HCT116 (cell line): ENCODE measurements at regions not wholly inside any gene's neighbourhood (a gene's known extent, or its start where the extent isn't known, plus 50 kb on each side); places are given as distances from the start of the nearest gene placed in this dataset.

Experiments used
- CBX3 ChIP-seq: IDR thresholded peaks from 2 replicates; pipeline ENCODE4 v1.6.1; 2012; ENCODE audit warnings: low read depth
- EGR1 ChIP-seq: IDR thresholded peaks from 2 replicates; pipeline ENCODE4 v1.6.1; 2012; ENCODE audit warnings: low read depth
- EZH2 ChIP-seq: fragments of 200-600 bp; sonication (generic); IDR thresholded peaks from 2 replicates; pipeline ENCODE4 v1.6.1; 2017; ENCODE audit warnings: antibody characterized with exemption, mixed run types
- EZH2phosphoT487 ChIP-seq: fragments of 200-600 bp; IDR thresholded peaks from 2 replicates; pipeline ENCODE4 v1.6.1; 2018; ENCODE audit warnings: antibody characterized with exemption, borderline replicate concordance
- JUND ChIP-seq: IDR thresholded peaks from 2 replicates; pipeline ENCODE4 v1.6.1; 2012
- POLR2A ChIP-seq: IDR thresholded peaks from 2 replicates; pipeline ENCODE4 v1.7.0; 2011; ENCODE audit warnings: borderline replicate concordance; ENCODE audit not compliant: insufficient read depth, insufficient read length; ENCODE audit errors: extremely low read depth
- RAD21 ChIP-seq: IDR thresholded peaks from 2 replicates; pipeline ENCODE4 v1.6.1; 2012; ENCODE audit warnings: low read depth, mild to moderate bottlenecking
- SP1 ChIP-seq: IDR thresholded peaks from 2 replicates; pipeline ENCODE4 v1.6.1; 2012; ENCODE audit warnings: low read depth
- YY1 ChIP-seq: IDR thresholded peaks from 2 replicates; pipeline ENCODE4 v1.6.1; 2011; ENCODE audit warnings: low read length, low read depth, moderate library complexity, mild to moderate bottlenecking; ENCODE audit not compliant: insufficient replicate concordance; ENCODE audit errors: extremely low read depth
- TF ChIP-seq, protein P1 (sequence below), 3 experiments: fragments of 200-600 bp in 1 of 3; sonication (generic) in 1 of 3; IDR thresholded peaks in 2 of 3; conservative IDR thresholded peaks in 1 of 3; 2 replicates each; pipeline ENCODE4 v1.5.1; 2012 to 2017; ENCODE audit warnings: low read depth in 2 of 3, low read length in 2 of 3, antibody characterized with exemption in 1 of 3, borderline replicate concordance in 1 of 3, control low read depth in 1 of 3, mild to moderate bottlenecking in 1 of 3, mixed read lengths in 1 of 3, mixed run types in 1 of 3, moderate library complexity in 1 of 3; ENCODE audit not compliant: insufficient read depth in 1 of 3
- TF ChIP-seq, protein P2 (sequence below): IDR thresholded peaks from 2 replicates; pipeline ENCODE4 v1.6.1; 2011; ENCODE audit warnings: mild to moderate bottlenecking, low read length, moderate library complexity; ENCODE audit not compliant: insufficient replicate concordance; ENCODE audit errors: extremely low read depth
- TF ChIP-seq, protein P3 (sequence below): IDR thresholded peaks from 2 replicates; pipeline ENCODE4 v1.6.1; 2012
- TF ChIP-seq, protein P4 (sequence below): IDR thresholded peaks from 2 replicates; pipeline ENCODE4 v1.6.1; 2012; ENCODE audit warnings: low read depth

DNA sequence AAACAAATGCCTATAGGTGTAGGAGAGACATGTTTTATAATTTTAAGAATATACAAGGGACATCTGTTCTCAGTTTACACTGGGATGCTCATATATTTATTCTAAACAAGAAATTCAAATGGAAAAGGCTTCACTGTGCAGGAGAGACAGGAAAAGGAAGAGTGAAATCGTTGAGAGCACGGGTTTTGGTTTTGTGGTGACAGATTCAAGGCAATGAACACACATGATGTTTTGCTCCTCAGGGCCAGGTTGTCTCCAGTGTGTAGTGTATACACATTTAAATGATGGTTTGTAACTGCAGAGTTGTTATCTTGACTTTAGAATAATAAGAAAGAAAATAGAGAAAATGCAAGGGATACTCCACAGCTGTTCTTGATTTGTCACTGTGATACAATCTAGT lies 73.7 kb downstream of the S1PR1 start:
- TF ChIP-seq, protein P1, sequence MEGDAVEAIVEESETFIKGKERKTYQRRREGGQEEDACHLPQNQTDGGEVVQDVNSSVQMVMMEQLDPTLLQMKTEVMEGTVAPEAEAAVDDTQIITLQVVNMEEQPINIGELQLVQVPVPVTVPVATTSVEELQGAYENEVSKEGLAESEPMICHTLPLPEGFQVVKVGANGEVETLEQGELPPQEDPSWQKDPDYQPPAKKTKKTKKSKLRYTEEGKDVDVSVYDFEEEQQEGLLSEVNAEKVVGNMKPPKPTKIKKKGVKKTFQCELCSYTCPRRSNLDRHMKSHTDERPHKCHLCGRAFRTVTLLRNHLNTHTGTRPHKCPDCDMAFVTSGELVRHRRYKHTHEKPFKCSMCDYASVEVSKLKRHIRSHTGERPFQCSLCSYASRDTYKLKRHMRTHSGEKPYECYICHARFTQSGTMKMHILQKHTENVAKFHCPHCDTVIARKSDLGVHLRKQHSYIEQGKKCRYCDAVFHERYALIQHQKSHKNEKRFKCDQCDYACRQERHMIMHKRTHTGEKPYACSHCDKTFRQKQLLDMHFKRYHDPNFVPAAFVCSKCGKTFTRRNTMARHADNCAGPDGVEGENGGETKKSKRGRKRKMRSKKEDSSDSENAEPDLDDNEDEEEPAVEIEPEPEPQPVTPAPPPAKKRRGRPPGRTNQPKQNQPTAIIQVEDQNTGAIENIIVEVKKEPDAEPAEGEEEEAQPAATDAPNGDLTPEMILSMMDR (IDR thresholded peaks at IDR 0.05 in 2 of 3, conservative IDR thresholded peaks at IDR 0.05 in 1 of 3; ENCODE audit: borderline replicate concordance in 1 of 3, insufficient read depth in 1 of 3, low read depth in 2 of 3, low read length in 2 of 3) = no peak
- TF ChIP-seq POLR2A (no peak), YY1 (no peak), SP1 (no peak), JUND (no peak), EZH2 (no peak), RAD21 (no peak), EZH2phosphoT487 (no peak), CBX3 (no peak), EGR1 (no peak)
- TF ChIP-seq, protein P2, sequence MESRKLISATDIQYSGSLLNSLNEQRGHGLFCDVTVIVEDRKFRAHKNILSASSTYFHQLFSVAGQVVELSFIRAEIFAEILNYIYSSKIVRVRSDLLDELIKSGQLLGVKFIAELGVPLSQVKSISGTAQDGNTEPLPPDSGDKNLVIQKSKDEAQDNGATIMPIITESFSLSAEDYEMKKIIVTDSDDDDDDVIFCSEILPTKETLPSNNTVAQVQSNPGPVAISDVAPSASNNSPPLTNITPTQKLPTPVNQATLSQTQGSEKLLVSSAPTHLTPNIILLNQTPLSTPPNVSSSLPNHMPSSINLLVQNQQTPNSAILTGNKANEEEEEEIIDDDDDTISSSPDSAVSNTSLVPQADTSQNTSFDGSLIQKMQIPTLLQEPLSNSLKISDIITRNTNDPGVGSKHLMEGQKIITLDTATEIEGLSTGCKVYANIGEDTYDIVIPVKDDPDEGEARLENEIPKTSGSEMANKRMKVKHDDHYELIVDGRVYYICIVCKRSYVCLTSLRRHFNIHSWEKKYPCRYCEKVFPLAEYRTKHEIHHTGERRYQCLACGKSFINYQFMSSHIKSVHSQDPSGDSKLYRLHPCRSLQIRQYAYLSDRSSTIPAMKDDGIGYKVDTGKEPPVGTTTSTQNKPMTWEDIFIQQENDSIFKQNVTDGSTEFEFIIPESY = no peak
- TF ChIP-seq, protein P3, sequence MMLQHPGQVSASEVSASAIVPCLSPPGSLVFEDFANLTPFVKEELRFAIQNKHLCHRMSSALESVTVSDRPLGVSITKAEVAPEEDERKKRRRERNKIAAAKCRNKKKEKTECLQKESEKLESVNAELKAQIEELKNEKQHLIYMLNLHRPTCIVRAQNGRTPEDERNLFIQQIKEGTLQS = no peak
- TF ChIP-seq, protein P4, sequence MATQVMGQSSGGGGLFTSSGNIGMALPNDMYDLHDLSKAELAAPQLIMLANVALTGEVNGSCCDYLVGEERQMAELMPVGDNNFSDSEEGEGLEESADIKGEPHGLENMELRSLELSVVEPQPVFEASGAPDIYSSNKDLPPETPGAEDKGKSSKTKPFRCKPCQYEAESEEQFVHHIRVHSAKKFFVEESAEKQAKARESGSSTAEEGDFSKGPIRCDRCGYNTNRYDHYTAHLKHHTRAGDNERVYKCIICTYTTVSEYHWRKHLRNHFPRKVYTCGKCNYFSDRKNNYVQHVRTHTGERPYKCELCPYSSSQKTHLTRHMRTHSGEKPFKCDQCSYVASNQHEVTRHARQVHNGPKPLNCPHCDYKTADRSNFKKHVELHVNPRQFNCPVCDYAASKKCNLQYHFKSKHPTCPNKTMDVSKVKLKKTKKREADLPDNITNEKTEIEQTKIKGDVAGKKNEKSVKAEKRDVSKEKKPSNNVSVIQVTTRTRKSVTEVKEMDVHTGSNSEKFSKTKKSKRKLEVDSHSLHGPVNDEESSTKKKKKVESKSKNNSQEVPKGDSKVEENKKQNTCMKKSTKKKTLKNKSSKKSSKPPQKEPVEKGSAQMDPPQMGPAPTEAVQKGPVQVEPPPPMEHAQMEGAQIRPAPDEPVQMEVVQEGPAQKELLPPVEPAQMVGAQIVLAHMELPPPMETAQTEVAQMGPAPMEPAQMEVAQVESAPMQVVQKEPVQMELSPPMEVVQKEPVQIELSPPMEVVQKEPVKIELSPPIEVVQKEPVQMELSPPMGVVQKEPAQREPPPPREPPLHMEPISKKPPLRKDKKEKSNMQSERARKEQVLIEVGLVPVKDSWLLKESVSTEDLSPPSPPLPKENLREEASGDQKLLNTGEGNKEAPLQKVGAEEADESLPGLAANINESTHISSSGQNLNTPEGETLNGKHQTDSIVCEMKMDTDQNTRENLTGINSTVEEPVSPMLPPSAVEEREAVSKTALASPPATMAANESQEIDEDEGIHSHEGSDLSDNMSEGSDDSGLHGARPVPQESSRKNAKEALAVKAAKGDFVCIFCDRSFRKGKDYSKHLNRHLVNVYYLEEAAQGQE = no peak
